SIG-M5 (cell line): ENCODE measurements at regions not wholly inside any gene's neighbourhood (a gene's known extent, or its start where the extent isn't known, plus 50 kb on each side); places are given as distances from the start of the nearest gene placed in this dataset.

Source experiments
- DNase-seq: peaks from one replicate; lab custom pipeline; 2025; lab: John Stamatoyannopoulos, UW

DNA sequence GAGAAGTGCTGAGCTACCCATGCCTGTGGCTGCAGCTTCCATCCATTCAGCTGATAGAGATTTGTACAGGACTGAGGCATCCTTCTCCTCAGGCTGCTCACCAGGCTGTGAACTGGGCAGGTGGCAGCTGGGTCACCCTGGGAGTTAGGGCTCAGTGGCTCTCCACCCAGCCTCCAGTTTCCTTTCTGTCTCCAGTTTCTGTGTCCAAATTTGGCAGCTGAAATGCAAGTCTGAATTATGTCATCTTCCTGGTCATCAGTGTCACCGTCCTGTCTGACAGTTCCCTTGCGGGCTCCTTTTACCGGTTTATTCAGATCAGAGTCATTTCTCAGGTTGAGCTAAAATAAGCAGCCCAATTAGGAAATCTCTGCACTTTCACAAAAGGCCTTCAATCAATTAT, 93.3 kb downstream of the EDN1 start:
- no peak for DNase-seq

- no peak for DNase-seq
Observed at GRCh38 chr6:12384357-12384912, 94.3 kb downstream of the EDN1 start.

GRCh38 chr6:12385316-12385715, 95.2 kb downstream of the EDN1 start:
- DNase-seq = no peak

- no peak for DNase-seq
Observed at GRCh38 chr6:12386816-12387215, 96.7 kb downstream of the EDN1 start.

- no peak for DNase-seq
Observed at GRCh38 chr6:12391472-12391871, 101.3 kb downstream of the EDN1 start.

DNA sequence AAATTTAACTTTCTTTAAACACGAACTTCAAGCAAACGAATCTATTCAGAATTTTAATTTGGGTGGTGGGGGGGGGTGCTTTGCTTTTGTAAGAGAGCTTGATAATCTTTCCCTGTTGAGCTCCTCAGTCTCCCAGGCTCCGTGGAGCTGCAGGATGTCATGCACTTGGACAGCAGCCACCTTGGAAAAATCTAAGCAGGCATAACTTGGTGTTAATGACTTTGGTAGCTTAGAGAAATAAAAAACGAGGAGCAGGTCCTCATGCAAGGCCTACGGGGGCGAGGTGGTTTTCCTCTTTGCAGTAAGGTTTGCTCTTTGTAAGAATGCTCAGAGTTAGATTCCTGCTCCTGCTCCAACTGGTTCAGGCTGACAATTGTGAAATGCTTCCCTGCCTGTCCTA, 102.3 kb downstream of the EDN1 start:
- DNase-seq = no peak

DNA sequence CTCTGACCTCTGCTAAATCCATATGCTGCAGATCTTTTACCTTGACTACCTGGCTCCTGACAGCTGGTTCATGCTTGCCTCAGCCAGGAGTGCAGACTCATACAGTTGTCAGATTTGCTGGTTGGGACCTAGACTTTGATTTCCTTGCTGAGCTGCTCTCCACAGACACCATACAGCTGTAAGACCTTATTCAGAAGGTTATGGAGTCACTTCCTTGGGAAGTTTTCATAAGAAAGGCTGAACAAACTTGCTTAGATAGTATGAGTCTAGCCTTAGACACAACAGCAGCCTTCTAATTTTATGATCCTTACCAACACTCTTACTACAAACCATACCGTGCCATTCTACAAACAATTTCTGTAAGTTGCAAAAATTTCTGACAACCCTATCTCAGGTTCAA, 102.9 kb downstream of the EDN1 start:
- no peak for DNase-seq

GRCh38 chr6:12394170-12394569, 104.0 kb downstream of the EDN1 start:
- no peak for DNase-seq

GRCh38 chr6:12395898-12396297, 105.7 kb downstream of the EDN1 start:
- DNase-seq = no peak

GRCh38 chr6:12401200-12401599, 111.0 kb downstream of the EDN1 start:
- no peak for DNase-seq

DNA sequence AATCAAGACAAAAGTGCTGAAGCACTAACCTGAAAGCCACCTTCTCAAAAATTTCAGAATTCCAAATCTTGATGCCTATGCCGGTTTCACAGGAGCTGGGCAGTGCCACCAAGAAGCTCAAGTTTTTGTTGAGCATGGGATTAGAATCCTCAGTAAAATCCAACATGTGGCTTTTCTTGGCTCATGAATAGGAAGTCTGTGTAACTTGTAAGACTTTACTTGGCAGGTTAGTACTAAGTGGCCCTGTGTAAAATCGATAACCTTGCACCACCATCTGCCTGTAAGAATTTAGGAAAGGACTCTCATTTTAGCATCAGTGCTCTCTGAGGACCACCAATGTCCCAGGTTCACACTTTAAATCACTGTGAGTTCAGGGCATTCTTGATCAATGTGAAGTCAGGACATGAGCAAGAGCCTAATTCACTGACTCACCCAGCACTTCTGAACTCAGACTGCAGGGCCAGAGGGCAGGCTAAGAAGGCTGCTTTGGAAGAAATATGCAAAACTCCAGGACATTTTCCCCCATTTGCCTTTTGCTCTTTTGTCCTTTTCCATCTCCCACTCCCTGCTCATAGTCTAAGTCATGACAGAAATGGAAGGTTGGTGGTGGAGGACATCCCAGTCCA, 113.2 kb downstream of the EDN1 start:
- DNase-seq = no peak

DNA sequence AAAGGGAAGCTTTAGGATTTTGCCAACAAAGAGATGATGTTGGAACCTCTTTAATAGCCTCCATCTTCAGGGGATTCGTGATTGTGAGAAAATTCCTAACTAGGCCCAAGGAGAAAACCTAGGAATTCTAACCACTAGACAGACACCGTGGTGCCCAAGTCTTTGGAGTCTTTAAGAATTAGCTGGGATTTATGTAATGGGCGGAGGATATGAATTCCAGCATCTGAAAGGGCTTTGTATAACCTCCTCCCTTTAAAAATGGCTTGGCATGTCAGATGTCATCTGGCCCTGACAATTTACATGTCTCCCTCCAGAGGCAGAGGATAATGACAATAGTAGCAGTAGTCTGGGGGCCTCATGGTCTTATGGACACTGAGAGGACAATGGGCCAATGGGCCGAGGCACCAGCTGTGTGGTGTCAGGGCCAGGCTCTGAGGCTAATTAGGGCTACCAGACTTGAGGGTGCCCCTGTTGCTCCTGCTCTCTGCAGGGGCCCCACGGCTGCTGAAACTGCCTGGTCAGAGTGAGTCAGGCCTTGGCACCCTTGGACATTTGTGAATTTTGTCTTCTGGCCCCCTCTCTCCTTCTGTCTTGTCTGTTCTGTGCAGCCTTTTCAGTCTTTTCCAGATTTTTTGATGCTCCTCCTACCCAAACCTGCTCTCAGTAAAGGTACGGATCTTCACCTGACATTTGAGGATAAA, 113.9 kb downstream of the EDN1 start:
- no peak for DNase-seq

GRCh38 chr6:12404651-12405050, 114.5 kb downstream of the EDN1 start:
- no peak for DNase-seq

DNA sequence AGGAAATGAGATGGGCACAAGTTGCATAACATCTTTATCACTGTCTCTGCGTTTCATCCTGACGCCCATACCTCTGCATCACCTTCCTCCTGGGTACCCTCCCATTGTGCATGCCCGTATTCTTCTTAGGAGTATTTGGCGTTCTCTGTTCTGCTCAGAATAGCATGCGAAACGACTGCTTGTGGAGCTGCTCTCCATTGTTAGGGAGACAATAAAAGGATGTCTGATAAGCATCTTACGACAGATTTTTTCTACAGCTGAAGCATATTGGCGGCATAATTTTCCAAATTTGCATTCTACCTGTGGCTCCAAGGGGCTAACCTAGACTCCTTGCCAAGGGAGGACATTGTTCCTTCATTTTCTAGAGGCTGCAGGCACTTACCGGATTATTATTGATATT, 118.6 kb downstream of the EDN1 start:
- DNase-seq = no peak

DNA sequence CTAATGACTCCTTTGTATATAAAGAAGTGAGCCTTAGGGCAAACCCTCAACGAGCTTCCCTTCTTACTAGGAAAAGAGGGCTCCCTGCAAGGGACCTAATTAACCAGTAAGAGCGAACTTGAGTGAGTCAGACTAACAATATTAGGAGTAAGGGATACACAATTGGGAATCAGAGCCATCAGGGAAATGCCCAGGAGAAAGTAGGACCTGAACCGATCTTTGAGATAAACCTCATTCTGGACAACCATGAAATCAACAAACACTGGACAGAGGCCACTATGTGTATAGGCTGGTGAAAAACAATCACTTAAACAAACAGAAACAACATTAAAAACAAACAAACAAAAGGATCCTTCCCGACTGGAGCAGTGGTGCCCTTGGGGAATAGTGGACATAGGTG, 120.8 kb downstream of the EDN1 start:
- DNase-seq = no peak

GRCh38 chr6:12414096-12414675, 124.0 kb downstream of the EDN1 start:
- no peak for DNase-seq

DNA sequence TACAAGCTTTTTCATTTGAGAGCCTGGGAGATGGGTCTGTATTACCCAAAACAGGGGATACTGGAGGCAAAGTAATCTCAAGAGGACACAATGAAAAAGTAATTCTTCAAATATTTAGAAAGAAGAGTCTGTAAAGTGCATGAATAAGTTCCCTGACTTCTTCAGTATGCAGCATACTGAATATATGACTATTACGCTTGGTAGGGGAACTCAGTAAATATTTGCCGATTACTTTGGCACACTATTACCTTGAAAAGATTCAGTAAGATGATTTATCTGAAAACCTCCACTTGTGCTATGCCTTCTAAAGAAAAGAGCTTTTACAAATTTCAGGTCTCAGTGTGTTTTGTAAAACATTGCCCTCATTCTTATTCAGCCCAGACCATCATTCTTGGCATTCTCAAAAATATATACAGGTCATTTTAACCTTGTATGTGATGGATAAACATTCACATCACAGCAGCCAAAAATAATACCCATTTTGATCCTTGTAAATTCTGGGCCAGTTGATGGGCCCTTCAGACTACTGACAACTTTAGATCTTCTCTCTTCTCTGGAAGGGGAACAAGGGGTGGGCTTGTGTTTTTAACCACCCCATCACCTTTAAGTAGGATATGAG, 125.9 kb downstream of the EDN1 start:
- DNase-seq = no peak

- no peak for DNase-seq
Observed at GRCh38 chr6:12417191-12417590, 127.0 kb downstream of the EDN1 start.

- DNase-seq = no peak
Observed at GRCh38 chr6:12418946-12419345, 128.8 kb downstream of the EDN1 start.

- no peak for DNase-seq
Observed at GRCh38 chr6:12419631-12420272, 129.6 kb downstream of the EDN1 start.

DNA sequence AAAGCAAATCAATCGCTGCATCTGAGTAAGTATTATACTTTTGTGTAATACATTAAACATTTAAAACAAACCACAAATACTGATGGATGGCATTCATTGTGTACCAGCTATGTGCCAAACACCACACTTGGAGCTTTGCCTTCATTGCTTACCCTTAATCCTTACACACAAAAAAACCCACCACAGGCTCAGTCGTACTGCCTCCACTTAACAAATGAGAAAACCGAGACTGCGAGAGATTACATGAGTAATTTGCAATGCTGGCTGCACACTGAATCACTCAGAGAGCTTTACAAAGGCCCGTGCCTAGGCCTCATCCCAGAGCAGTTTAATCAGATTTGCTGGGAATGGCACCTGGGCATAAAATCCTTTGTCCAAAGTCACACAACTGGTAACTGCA, 130.5 kb downstream of the EDN1 start:
- no peak for DNase-seq

- DNase-seq = no peak
Observed at GRCh38 chr6:12421596-12421995, 131.4 kb downstream of the EDN1 start.
